ENCODE measurements at regions not wholly inside any gene's neighbourhood (a gene's known extent, or its start where the extent isn't known, plus 50 kb on each side); places are given as distances from the start of the nearest gene placed in this dataset.

- TF ChIP-seq CTCF (conservative IDR thresholded peaks at IDR 0.05) (no peak), ZFX (IDR thresholded peaks at IDR 0.05) (no peak)
Measured at GRCh38 chr1:83706354-83706938, 292.5 kb downstream of the TTLL7 start.

Measured in C4-2B (cell line).